Neural cell (in vitro differentiated cells): ENCODE measurements at regions not wholly inside any gene's neighbourhood (a gene's known extent, or its start where the extent isn't known, plus 50 kb on each side); places are given as distances from the start of the nearest gene placed in this dataset.

Experiments
- H2AFZ ChIP-seq: fragments of 200-600, 300-800 bp; sonication (generic), shearing (Covaris generic); 2 replicates; pipeline ENCODE4 v1.6.0; 2014; ENCODE audit warnings: low read depth, mild to moderate bottlenecking, antibody characterized with exemption, low read length, moderate library complexity
- H3F3A ChIP-seq: fragments of 200-600 bp; shearing (Covaris generic); 2 replicates; pipeline ENCODE4 v1.6.1; 2016; ENCODE audit warnings: mild to moderate bottlenecking, moderate library complexity, mixed read lengths, antibody characterized with exemption, low read length; ENCODE audit not compliant: insufficient read depth, poor library complexity, severe bottlenecking
- H3K27ac ChIP-seq: fragments of 200-600, 300-800 bp; sonication (generic), shearing (Covaris generic); 2 replicates; pipeline ENCODE4 v1.5.1; 2014; ENCODE audit warnings: mild to moderate bottlenecking, low read length, moderate library complexity
- H3K27me3 ChIP-seq: fragments of 300-800, 200-600 bp; sonication (generic), shearing (Covaris generic); 2 replicates; pipeline ENCODE4 v1.6.0; 2014; ENCODE audit warnings: mild to moderate bottlenecking, low read depth, low read length, moderate library complexity; ENCODE audit not compliant: insufficient read depth
- H3K36me3 ChIP-seq: fragments of 300-800, 200-600 bp; sonication (generic), shearing (Covaris generic); 2 replicates; pipeline ENCODE4 v1.5.1; 2014; ENCODE audit warnings: mild to moderate bottlenecking, antibody characterized with exemption, low read length, moderate library complexity; ENCODE audit not compliant: insufficient read depth
- H3K4me2 ChIP-seq: fragments of 300-800, 200-600 bp; sonication (generic), shearing (Covaris generic); 2 replicates; pipeline ENCODE4 v1.6.0; 2014; ENCODE audit warnings: mild to moderate bottlenecking, low read length
- H3K4me3 ChIP-seq: fragments of 300-800, 200-600 bp; sonication (generic), shearing (Covaris generic); 2 replicates; pipeline ENCODE4 v1.5.1; 2014; ENCODE audit warnings: mild to moderate bottlenecking, low read length, moderate library complexity
- H3K79me2 ChIP-seq: fragments of 200-600 bp; shearing (Covaris generic); replicated peaks from 2 replicates; pipeline ENCODE4 v1.6.0; 2014; ENCODE audit warnings: mild to moderate bottlenecking, low read length, moderate library complexity; ENCODE audit not compliant: insufficient read depth
- H3K9ac ChIP-seq: fragments of 300-800, 200-600 bp; sonication (generic), shearing (Covaris generic); 2 replicates; pipeline ENCODE4 v1.6.1; 2016; ENCODE audit warnings: mild to moderate bottlenecking, low read length, mixed read lengths
- H3K9me2 ChIP-seq: fragments of 200-600 bp; shearing (Covaris generic); 2 replicates; pipeline ENCODE4 v1.6.1; 2016; ENCODE audit warnings: mild to moderate bottlenecking, low read length, mixed read lengths; ENCODE audit not compliant: insufficient read depth
- H3K9me3 ChIP-seq: fragments of 200-600, 300-800 bp; sonication (generic), shearing (Covaris generic); 2 replicates; pipeline ENCODE4 v1.6.1; 2016; ENCODE audit warnings: mild to moderate bottlenecking, mixed run types, low read length, moderate library complexity, mixed read lengths
- H4K20me1 ChIP-seq: fragments of 200-600 bp; shearing (Covaris generic); 2 replicates; pipeline ENCODE4 v1.6.1; 2016; ENCODE audit warnings: mild to moderate bottlenecking, mixed run types; ENCODE audit not compliant: insufficient read depth
- EP300 ChIP-seq: fragments of 450-650 bp; conservative IDR thresholded peaks from 2 replicates; pipeline ENCODE4 v1.6.1; 2014; ENCODE audit warnings: antibody characterized with exemption, mild to moderate bottlenecking, moderate library complexity; ENCODE audit not compliant: poor library complexity, severe bottlenecking
- EZH2 ChIP-seq: fragments of 200-600, 300-800 bp; shearing (Covaris generic), sonication (generic); IDR thresholded peaks from 2 replicates; pipeline ENCODE4 v1.6.1; 2014; ENCODE audit warnings: antibody characterized with exemption, low read length, borderline replicate concordance, mild to moderate bottlenecking; ENCODE audit not compliant: insufficient read depth, poor library complexity, severe bottlenecking
- MXI1 ChIP-seq: fragments of 450-650 bp; conservative IDR thresholded peaks from 2 replicates; pipeline ENCODE4 v1.6.1; 2014; ENCODE audit warnings: antibody characterized with exemption, mild to moderate bottlenecking; ENCODE audit not compliant: poor library complexity, severe bottlenecking
- POLR2AphosphoS5 ChIP-seq: IDR thresholded peaks from 2 replicates; pipeline ENCODE4 v1.6.1; 2012
- RAD21 ChIP-seq: fragments of 450-650 bp; conservative IDR thresholded peaks from 2 replicates; pipeline ENCODE4 v1.6.1; 2014; ENCODE audit warnings: antibody characterized with exemption, mild to moderate bottlenecking, moderate library complexity
- REST ChIP-seq: IDR thresholded peaks from 2 replicates; pipeline ENCODE4 v1.6.1; 2012; ENCODE audit warnings: borderline replicate concordance
- SMC3 ChIP-seq: fragments of 450-650 bp; conservative IDR thresholded peaks from 2 replicates; pipeline ENCODE4 v1.6.1; 2014; ENCODE audit warnings: antibody characterized with exemption, mild to moderate bottlenecking, moderate library complexity; ENCODE audit not compliant: poor library complexity
- TAF1 ChIP-seq: IDR thresholded peaks from 2 replicates; pipeline ENCODE4 v1.6.1; 2012; ENCODE audit warnings: low read depth
- TF ChIP-seq, protein P1 (sequence below): fragments of 450-650 bp; IDR thresholded peaks from 2 replicates; pipeline ENCODE4 v1.5.1; 2014; ENCODE audit warnings: antibody characterized with exemption, mild to moderate bottlenecking, moderate library complexity; ENCODE audit not compliant: poor library complexity, severe bottlenecking

DNA sequence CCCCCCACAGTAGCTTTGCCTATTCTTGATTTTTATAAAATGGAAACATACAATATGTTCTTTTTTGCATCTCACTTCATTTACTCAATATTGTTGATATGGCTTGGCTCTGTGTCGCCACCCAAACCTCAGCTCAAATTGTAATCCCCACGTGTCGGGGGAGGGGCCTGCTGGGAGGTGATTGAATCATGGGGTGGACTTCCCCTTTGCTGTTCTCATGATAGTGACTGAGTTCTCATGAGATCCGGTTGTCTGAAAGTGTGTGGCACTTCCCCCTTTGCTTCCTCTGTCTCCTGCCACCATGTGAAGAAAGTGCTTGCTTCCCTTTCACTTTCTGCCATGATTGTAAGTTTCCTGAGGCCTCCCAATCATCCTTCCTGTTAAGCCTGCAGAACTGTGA lies 431.3 kb downstream of the MN1 start:
- Histone ChIP-seq H3K9me3 (no peaks in the 10 kb centered on the region), H3K27me3 (no peaks in the 10 kb centered on the region), H3K4me2 (no peak overlapping the region), H3K9ac (no peak overlapping the region), H4K20me1 (no peaks in the 10 kb centered on the region), H3K27ac (no peak overlapping the region), H3K9me2 (no peaks in the 10 kb centered on the region), H3K4me3 (no peak overlapping the region), H2AFZ (no peak overlapping the region), H3K36me3 (no peaks in the 10 kb centered on the region), H3F3A (no peaks in the 10 kb centered on the region), H3K79me2 (no peaks in the 10 kb centered on the region)
- no peak for TF ChIP-seq RAD21
- no peak for TF ChIP-seq TAF1
- no peak for TF ChIP-seq POLR2AphosphoS5
- no peak for TF ChIP-seq MXI1
- TF ChIP-seq EZH2: no peak
- TF ChIP-seq REST: no peak
- no peak for TF ChIP-seq EP300
- TF ChIP-seq, protein P1, sequence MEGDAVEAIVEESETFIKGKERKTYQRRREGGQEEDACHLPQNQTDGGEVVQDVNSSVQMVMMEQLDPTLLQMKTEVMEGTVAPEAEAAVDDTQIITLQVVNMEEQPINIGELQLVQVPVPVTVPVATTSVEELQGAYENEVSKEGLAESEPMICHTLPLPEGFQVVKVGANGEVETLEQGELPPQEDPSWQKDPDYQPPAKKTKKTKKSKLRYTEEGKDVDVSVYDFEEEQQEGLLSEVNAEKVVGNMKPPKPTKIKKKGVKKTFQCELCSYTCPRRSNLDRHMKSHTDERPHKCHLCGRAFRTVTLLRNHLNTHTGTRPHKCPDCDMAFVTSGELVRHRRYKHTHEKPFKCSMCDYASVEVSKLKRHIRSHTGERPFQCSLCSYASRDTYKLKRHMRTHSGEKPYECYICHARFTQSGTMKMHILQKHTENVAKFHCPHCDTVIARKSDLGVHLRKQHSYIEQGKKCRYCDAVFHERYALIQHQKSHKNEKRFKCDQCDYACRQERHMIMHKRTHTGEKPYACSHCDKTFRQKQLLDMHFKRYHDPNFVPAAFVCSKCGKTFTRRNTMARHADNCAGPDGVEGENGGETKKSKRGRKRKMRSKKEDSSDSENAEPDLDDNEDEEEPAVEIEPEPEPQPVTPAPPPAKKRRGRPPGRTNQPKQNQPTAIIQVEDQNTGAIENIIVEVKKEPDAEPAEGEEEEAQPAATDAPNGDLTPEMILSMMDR: no peak
- no peak for TF ChIP-seq SMC3

- Histone ChIP-seq H3K9me2 (no peaks in the 10 kb centered on the region), H3K79me2 (no peaks in the 10 kb centered on the region), H3K36me3 (no peaks in the 10 kb centered on the region), H2AFZ (no peak overlapping the region), H3K4me3 (no peak overlapping the region), H4K20me1 (no peaks in the 10 kb centered on the region), H3K4me2 (no peak overlapping the region), H3K27me3 (no peaks in the 10 kb centered on the region), H3K9me3 (no peaks in the 10 kb centered on the region), H3K27ac (no peak overlapping the region), H3K9ac (no peak overlapping the region), H3F3A (no peaks in the 10 kb centered on the region)
- no peak for TF ChIP-seq RAD21
Measured at GRCh38 chr22:27370987-27371386, 430.6 kb downstream of the MN1 start.

DNA sequence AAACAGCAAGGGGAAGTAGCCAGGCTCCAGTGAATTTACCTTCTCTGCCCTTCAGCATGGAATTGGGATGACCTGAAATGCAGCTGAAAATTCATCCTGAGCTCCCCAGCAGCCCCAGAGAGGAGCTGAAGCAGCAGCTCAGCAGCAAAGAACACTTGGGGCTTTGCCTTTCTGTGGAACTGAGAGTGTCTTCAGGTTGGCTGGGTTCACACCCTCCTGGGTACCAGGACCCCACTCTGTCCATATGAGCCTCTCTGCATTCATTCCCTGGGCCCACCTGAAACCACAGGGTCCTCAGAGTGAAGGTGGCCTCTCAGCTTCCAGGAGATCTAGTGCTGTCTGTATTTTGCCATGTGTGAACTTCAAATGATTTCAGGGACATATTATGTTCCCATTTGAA lies 429.2 kb downstream of the MN1 start:
- Histone ChIP-seq H3F3A (no peaks in the 10 kb centered on the region), H3K9me3 (no peaks in the 10 kb centered on the region), H3K27me3 (no peaks in the 10 kb centered on the region), H3K4me2 (no peak overlapping the region), H3K9me2 (no peaks in the 10 kb centered on the region), H3K36me3 (no peaks in the 10 kb centered on the region), H3K27ac (no peak overlapping the region), H3K4me3 (no peak overlapping the region), H2AFZ (no peak overlapping the region), H3K79me2 (no peaks in the 10 kb centered on the region), H4K20me1 (no peaks in the 10 kb centered on the region), H3K9ac (no peak overlapping the region)
- TF ChIP-seq MXI1: no peak
- no peak for TF ChIP-seq RAD21
- TF ChIP-seq EZH2: no peak
- no peak for TF ChIP-seq REST
- no peak for TF ChIP-seq POLR2AphosphoS5
- TF ChIP-seq SMC3: no peak
- no peak for TF ChIP-seq TAF1
- no peak for TF ChIP-seq EP300
- TF ChIP-seq, protein P1: no peak
